Peyer's patch (tissue), 4 donors: ENCODE measurements at regions not wholly inside any gene's neighbourhood (a gene's known extent, or its start where the extent isn't known, plus 50 kb on each side); places are given as distances from the start of the nearest gene placed in this dataset.

Source experiments
- DNase-seq, 3 donors: peaks; one replicate each; pipeline ENCODE4 v3.0.0-alpha.2; 2017 to 2019
- H3K27ac ChIP-seq, 4 donors: fragments of 200-600 bp; sonication (generic); one replicate each; pipeline ENCODE4 v1.5.1; 2016 to 2019
- H3K27me3 ChIP-seq, 2 donors: fragments of 200-600 bp; sonication (generic); one replicate each; pipeline ENCODE4 v1.5.1; 2019
- H3K36me3 ChIP-seq, 3 donors: fragments of 200-600 bp; sonication (generic); one replicate each; pipeline ENCODE4 v1.5.1; 2016 to 2019
- H3K4me1 ChIP-seq, 4 donors: fragments of 200-600 bp; sonication (generic); one replicate each; pipeline ENCODE4 v1.5.1; 2016 to 2019
- H3K4me3 ChIP-seq, 4 donors: fragments of 200-600 bp; sonication (generic); 1 replicate in 3 of 4; 2 replicates in 1 of 4; pipeline ENCODE4 v1.5.1; 2016 to 2019; ENCODE audit warnings: mild to moderate bottlenecking in 1 of 4
- H3K9me3 ChIP-seq, 4 donors: fragments of 200-600 bp; sonication (generic); one replicate each; pipeline ENCODE4 v1.5.1; 2016 to 2019; ENCODE audit warnings: mild to moderate bottlenecking in 1 of 4
- POLR2A ChIP-seq, 2 donors: fragments of 450-650 bp; IDR thresholded peaks; one replicate each; pipeline ENCODE4 v1.5.1; 2017; ENCODE audit warnings: antibody characterized with exemption in 2 of 2, mild to moderate bottlenecking in 2 of 2, moderate library complexity in 2 of 2
- TF ChIP-seq, protein P1 (sequence below), 6 experiments: fragments of 450-650 bp in 4 of 6; fragments of 200-600 bp in 2 of 6; sonication (generic) in 1 of 6; IDR thresholded peaks; one replicate each; pipeline ENCODE4 v1.5.1; 2017 to 2019; ENCODE audit warnings: antibody characterized with exemption in 6 of 6, mild to moderate bottlenecking in 3 of 6, moderate library complexity in 1 of 6

DNA sequence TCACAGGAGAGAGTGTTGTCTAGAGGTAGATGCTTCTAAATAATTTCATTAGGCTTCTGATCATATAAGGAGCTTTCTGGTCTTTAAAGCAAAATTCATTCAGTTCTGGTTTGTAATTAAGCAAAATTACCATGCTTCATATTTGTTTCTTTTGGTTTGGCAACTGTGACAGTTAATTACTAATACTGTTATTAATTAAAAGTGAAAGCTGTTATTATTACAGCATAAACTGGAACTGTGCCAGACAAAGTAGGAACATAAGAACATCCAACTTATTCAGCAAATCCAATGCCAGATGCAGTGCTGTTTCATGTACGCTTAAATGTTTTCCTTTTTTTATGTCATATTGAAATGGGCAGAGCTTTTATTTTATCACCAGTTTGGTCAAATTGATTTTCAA lies 70.4 kb upstream of the DAB2 start:
- no peak for TF ChIP-seq POLR2A (IDR thresholded peaks at IDR 0.05)
- no peak for DNase-seq
- Histone ChIP-seq H3K4me3 (no peak overlapping the region), H3K9me3 (no peaks in the 10 kb centered on the region), H3K4me1 (no peaks in the 10 kb centered on the region), H3K36me3 (no peaks in the 10 kb centered on the region), H3K27me3 (no peaks in the 10 kb centered on the region), H3K27ac (no peak overlapping the region)

DNA sequence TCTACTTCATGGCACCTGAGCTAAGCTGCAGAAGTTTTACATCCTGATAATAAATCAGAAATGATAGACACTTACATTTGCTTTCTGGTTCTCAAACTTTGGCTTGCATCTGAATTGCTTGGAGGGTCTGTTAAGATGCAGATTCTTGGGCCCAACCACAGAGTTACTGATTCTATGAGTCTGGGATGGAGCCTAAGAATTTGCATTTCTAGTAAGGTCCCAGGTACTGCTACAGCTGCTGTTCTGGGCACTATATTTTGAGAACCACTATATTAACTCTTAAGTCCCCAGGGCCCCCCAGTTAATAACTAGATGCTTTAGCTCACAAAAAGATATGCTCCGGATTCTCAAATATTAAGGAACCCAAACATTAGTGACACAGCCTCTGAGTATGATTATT lies 69.8 kb upstream of the DAB2 start:
- DNase-seq = no peak
- no peak overlapping the region for H3K4me3 ChIP-seq
- no peaks in the 10 kb centered on the region for H3K4me1 ChIP-seq
- H3K9me3 ChIP-seq = no peaks in the 10 kb centered on the region
- TF ChIP-seq POLR2A (IDR thresholded peaks at IDR 0.05) = no peak
- TF ChIP-seq, protein P1, sequence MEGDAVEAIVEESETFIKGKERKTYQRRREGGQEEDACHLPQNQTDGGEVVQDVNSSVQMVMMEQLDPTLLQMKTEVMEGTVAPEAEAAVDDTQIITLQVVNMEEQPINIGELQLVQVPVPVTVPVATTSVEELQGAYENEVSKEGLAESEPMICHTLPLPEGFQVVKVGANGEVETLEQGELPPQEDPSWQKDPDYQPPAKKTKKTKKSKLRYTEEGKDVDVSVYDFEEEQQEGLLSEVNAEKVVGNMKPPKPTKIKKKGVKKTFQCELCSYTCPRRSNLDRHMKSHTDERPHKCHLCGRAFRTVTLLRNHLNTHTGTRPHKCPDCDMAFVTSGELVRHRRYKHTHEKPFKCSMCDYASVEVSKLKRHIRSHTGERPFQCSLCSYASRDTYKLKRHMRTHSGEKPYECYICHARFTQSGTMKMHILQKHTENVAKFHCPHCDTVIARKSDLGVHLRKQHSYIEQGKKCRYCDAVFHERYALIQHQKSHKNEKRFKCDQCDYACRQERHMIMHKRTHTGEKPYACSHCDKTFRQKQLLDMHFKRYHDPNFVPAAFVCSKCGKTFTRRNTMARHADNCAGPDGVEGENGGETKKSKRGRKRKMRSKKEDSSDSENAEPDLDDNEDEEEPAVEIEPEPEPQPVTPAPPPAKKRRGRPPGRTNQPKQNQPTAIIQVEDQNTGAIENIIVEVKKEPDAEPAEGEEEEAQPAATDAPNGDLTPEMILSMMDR (IDR thresholded peaks at IDR 0.05) = no peak
- H3K27ac ChIP-seq = peak overlapping the region in 1 of 4 donors; percentile 14
- H3K27me3 ChIP-seq = no peaks in the 10 kb centered on the region
- H3K36me3 ChIP-seq = no peaks in the 10 kb centered on the region

GRCh38 chr5:39494107-39494510 lies 69.3 kb upstream of the DAB2 start:
- Histone ChIP-seq H3K36me3 (no peaks in the 10 kb centered on the region), H3K9me3 (no peaks in the 10 kb centered on the region), H3K27me3 (no peaks in the 10 kb centered on the region), H3K27ac (peak overlapping the region in 1 of 4 donors; percentile 14), H3K4me3 (no peak overlapping the region), H3K4me1 (no peaks in the 10 kb centered on the region)
- TF ChIP-seq, protein P1 (IDR thresholded peaks at IDR 0.05) = no peak
- no peak for TF ChIP-seq POLR2A (IDR thresholded peaks at IDR 0.05)
- DNase-seq = no peak

DNA sequence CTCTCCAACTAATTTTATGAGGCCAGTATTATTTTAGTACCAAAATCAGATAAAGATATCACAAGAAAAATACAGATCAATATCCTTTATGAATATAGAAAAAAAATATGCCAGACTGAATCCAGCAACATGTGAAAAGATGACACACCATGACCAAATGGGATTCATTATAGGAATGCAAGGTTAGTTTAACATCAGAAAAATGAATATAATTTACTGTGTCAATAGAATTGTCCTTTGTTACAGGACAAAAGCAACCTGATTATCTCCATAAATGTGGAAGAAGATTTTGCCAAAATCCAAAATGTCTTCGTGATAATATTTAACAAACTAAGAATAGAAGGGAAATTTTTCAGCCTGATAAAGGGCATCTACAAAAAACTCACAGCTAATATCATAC lies 66.4 kb upstream of the DAB2 start:
- H3K27me3 ChIP-seq = no peaks in the 10 kb centered on the region
- no peak for DNase-seq
- no peak overlapping the region for H3K4me3 ChIP-seq
- TF ChIP-seq POLR2A (IDR thresholded peaks at IDR 0.05) = no peak
- TF ChIP-seq, protein P1 (IDR thresholded peaks at IDR 0.05) = no peak
- no peaks in the 10 kb centered on the region for H3K9me3 ChIP-seq
- no peak overlapping the region for H3K27ac ChIP-seq
- H3K36me3 ChIP-seq = no peaks in the 10 kb centered on the region
- no peaks in the 10 kb centered on the region for H3K4me1 ChIP-seq

- no peaks in the 10 kb centered on the region for H3K36me3 ChIP-seq
- H3K27ac ChIP-seq = no peak overlapping the region
- H3K9me3 ChIP-seq = no peaks in the 10 kb centered on the region
- no peak for DNase-seq
- no peak overlapping the region for H3K4me3 ChIP-seq
- no peak for TF ChIP-seq POLR2A (IDR thresholded peaks at IDR 0.05)
- TF ChIP-seq, protein P1 (IDR thresholded peaks at IDR 0.05) = no peak
- no peaks in the 10 kb centered on the region for H3K4me1 ChIP-seq
- H3K27me3 ChIP-seq = no peaks in the 10 kb centered on the region
Measured at GRCh38 chr5:39489263-39489662, 64.5 kb upstream of the DAB2 start.

GRCh38 chr5:39486790-39487189 lies 62.0 kb upstream of the DAB2 start:
- Histone ChIP-seq H3K4me1 (no peaks in the 10 kb centered on the region), H3K9me3 (no peaks in the 10 kb centered on the region), H3K27ac (no peak overlapping the region), H3K27me3 (no peaks in the 10 kb centered on the region), H3K4me3 (no peak overlapping the region), H3K36me3 (no peaks in the 10 kb centered on the region)
- TF ChIP-seq, protein P1 (IDR thresholded peaks at IDR 0.05) = no peak
- no peak for TF ChIP-seq POLR2A (IDR thresholded peaks at IDR 0.05)
- DNase-seq = no peak
